PFSK-1 (cell line): ENCODE measurements at regions not wholly inside any gene's neighbourhood (a gene's known extent, or its start where the extent isn't known, plus 50 kb on each side); places are given as distances from the start of the nearest gene placed in this dataset.

Source experiments
- POLR2AphosphoS5 ChIP-seq: IDR thresholded peaks from 2 replicates; pipeline ENCODE4 v1.6.1; 2012; ENCODE audit warnings: low read depth, mild to moderate bottlenecking, control low read depth, low read length, moderate library complexity
- REST ChIP-seq, 2 experiments: IDR thresholded peaks; 2 replicates each; pipeline versions ENCODE4 v1.6.1 to v1.8.0; 2011 to 2012; ENCODE audit warnings: low read depth in 2 of 2, low read length in 2 of 2, control low read depth in 1 of 2, inconsistent platforms in 1 of 2, mild to moderate bottlenecking in 1 of 2, moderate library complexity in 1 of 2; ENCODE audit not compliant: insufficient read depth in 1 of 2
- SIN3A ChIP-seq: IDR thresholded peaks from 2 replicates; pipeline ENCODE4 v1.6.1; 2012; ENCODE audit warnings: mild to moderate bottlenecking, low read length, moderate library complexity, borderline replicate concordance; ENCODE audit not compliant: insufficient read depth
- TAF1 ChIP-seq: IDR thresholded peaks from 2 replicates; pipeline ENCODE4 v1.6.1; 2012; ENCODE audit warnings: low read length, control low read depth, borderline replicate concordance; ENCODE audit not compliant: insufficient read depth

GRCh38 chr18:64800151-64800550 lies 651.3 kb upstream of the LINC00305 start:
- TF ChIP-seq REST (IDR thresholded peaks at IDR 0.05; ENCODE audit: insufficient read depth in 1 of 2, low read depth in 2 of 2, low read length in 2 of 2) = no peak
- TF ChIP-seq POLR2AphosphoS5 = no peak
- no peak for TF ChIP-seq SIN3A
- TF ChIP-seq TAF1 = no peak
